IPS-11a (cell line): ENCODE measurements at regions not wholly inside any gene's neighbourhood (a gene's known extent, or its start where the extent isn't known, plus 50 kb on each side); places are given as distances from the start of the nearest gene placed in this dataset.
"Not testable (repeated sequence)": the region's sequence is repeated elsewhere in the genome, so short reads cannot be mapped to it uniquely, and the experiment has no call there.

Source experiments
- H3K4me3 ChIP-seq: one replicate; pipeline ENCODE4 v1.5.1; 2013; ENCODE audit warnings: low read depth, low read length, control low read depth

- no peak overlapping the region for H3K4me3 ChIP-seq
Observed at GRCh38 chr11:92122561-92122960, 102.1 kb upstream of the FAT3 start.

GRCh38 chr11:92111287-92111686 lies 113.3 kb upstream of the FAT3 start:
- no peak overlapping the region for H3K4me3 ChIP-seq

- H3K4me3 ChIP-seq, result no peak overlapping the region
Observed at GRCh38 chr11:92109466-92109865, 115.2 kb upstream of the FAT3 start.

- no peak overlapping the region for H3K4me3 ChIP-seq
Observed at GRCh38 chr11:92107331-92107730, 117.3 kb upstream of the FAT3 start.

GRCh38 chr11:92104349-92104748 lies 120.3 kb upstream of the FAT3 start:
- H3K4me3 ChIP-seq, result no peak overlapping the region

- H3K4me3 ChIP-seq, result no peak overlapping the region
Observed at GRCh38 chr11:92101920-92102319, 122.7 kb upstream of the FAT3 start.

GRCh38 chr11:92099183-92099582 lies 125.4 kb upstream of the FAT3 start:
- no peak overlapping the region for H3K4me3 ChIP-seq

- no peak overlapping the region for H3K4me3 ChIP-seq
Observed at GRCh38 chr11:92098172-92098571, 126.4 kb upstream of the FAT3 start.

- H3K4me3 ChIP-seq, result no peak overlapping the region
Observed at GRCh38 chr11:92087725-92088537, 136.7 kb upstream of the FAT3 start.

DNA sequence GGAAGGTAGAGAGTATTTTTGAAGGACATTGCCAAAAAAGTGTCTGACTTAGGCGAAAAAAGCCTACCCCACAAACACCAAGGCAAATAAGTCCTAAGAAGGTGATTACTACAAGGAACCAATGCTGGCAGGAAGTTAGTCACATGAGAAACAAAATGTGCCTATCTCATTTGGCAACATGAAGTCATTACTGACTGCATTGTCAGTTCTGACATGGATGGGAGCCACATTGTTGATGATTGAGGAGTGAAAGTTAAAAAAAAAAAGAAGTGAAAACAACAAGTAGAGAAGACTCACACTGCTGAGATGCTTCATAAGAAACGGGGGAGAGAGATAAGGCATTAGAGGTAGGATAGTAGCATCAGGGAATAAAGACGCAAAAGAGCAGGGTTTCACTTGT lies 141.5 kb upstream of the FAT3 start:
- H3K4me3 ChIP-seq, result no peak overlapping the region

DNA sequence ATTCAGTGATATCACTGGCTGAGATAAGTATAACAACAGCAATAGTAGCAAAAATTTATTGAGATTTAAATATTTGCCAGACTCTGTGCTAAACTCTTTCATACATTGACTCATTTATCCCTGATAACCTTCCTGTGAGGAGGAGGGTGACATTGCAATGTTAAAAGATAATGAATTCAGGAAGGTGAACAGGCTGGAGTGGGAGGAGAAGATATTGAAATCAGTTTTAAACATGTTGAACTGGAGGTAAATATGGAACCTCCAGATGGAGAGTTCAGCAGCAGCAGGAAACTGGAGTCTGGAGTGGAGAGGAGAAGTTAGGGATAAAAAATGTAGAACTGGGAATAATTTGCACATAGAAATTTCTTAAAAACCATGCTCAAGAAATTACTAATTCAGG lies 142.0 kb upstream of the FAT3 start:
- H3K4me3 ChIP-seq, result no peak overlapping the region

DNA sequence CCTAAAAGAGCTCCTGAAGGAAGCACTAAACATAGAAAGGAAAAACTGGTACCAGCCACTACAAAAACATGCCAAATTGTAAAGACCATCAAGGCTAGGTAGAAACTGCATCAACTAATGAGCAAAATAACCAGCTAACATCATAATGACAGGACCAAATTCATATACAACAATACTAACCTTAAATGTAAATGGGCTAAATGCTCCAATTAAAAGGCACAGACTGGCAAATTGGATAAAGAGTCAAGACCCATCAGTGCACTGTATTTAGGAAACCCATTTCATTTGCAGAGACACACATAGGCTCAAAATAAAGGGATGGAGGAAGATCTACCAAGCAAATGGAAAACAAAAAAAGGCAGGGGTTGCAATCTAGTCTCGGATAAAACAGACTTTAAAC lies 150.1 kb upstream of the FAT3 start:
- not testable (repeated sequence) for H3K4me3 ChIP-seq

GRCh38 chr11:92071660-92072059 lies 153.0 kb upstream of the FAT3 start:
- H3K4me3 ChIP-seq, result no peak overlapping the region

DNA sequence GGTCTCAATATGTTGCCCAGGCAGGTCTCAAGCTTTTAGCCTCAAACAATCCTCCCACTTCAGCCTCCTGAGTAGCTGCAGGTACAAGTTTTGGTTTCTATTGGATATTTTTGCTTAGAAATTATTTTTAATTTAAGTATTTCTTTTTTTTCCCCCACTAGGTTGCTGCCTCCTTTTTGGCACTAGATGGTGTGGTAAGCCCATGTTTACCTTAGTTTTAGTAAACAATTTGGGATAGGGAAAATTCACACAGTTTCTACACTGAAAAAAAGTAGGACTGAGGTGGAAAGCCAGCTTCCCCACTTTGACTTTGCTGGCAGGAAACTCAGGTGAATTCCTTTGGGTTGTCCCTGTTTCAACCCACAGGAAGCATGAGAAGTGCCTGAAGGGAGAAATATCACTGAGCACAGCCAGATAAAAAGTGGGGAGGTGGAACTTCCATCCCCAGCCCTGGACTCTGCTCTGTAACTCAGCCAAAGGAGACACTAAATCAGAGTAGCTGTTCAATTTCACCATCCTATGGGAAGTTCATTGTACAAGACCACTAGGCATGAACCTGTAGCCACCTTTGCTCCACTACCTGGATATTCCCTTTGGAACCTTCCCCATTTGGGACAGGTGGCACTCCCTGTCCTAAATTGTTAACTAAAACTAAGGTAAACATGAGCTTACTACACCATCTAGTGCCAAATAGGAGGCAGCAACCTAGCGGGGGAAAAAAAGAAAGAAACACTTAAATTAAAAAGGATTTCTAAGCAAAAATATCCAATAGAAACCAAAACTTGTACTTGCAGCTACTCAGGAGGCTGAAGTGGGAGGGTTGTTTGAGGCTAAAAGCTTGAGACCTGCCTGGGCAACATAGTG lies 154.4 kb upstream of the FAT3 start:
- no peak overlapping the region for H3K4me3 ChIP-seq

DNA sequence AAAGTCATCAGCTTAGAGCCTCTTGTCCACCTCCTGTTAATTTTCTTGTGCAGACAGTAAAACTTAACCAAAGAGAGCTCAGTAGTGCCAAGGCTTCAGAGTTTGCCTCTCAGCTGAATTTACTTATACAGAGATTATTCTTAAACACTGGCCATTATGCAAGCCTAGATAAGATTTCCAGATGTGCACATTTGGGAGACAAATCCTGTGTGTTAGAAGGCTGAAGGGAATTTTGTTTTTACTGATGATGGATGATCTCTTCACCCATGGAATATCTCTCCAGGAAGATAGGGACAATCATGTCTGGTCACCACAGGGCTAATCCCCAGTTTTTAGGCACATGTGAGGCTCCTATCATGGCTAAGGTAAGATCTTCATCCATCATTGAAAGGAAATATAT lies 157.6 kb upstream of the FAT3 start:
- H3K4me3 ChIP-seq, result no peak overlapping the region

- no peak overlapping the region for H3K4me3 ChIP-seq
Observed at GRCh38 chr11:92061456-92062062, 163.1 kb upstream of the FAT3 start.

- H3K4me3 ChIP-seq, result no peak overlapping the region
Observed at GRCh38 chr11:92057849-92058442, 166.7 kb upstream of the FAT3 start.

- H3K4me3 ChIP-seq, result no peak overlapping the region
Observed at GRCh38 chr11:92053216-92053615, 171.4 kb upstream of the FAT3 start.

DNA sequence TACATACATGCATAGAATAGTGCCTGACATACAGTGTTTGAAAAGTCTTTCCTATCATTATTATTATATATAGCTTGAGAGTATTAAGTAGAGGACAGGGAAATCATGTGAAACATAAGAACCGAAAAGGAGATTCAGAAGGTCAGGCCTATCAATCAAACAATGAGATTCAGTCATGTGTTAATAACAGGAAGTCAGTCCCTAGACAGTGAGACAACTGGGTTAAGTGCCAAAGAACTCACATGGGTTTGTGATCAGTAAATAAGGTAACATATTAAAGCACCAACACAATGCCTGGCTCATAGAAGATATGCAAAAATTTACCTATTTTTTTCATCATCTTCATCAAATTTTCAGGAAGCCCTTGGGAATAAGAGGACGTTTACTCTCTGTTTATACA lies 174.3 kb upstream of the FAT3 start:
- H3K4me3 ChIP-seq, result no peak overlapping the region

- H3K4me3 ChIP-seq, result no peak overlapping the region
Observed at GRCh38 chr11:92048415-92048814, 176.2 kb upstream of the FAT3 start.

DNA sequence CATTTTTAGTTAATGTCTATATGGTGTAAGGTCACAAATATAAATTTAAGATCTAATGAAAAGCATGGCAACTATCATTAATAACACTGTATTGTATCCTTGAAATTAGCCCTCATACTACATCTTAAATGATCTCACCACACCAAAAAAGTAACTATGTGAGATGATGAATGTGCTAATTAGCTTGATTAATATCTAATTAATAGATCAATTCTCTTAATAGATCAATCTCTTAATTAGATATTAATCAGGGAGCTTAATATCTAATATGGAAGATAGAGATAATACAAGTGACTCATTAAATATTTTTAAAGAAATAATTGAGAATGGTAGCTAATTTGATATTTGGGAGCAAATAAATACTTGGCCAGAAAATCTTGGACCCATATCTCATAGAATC lies 178.5 kb upstream of the FAT3 start:
- no peak overlapping the region for H3K4me3 ChIP-seq
